ENCODE measurements at regions not wholly inside any gene's neighbourhood (a gene's known extent, or its start where the extent isn't known, plus 50 kb on each side); places are given as distances from the start of the nearest gene placed in this dataset.

- Histone ChIP-seq H3K9me1 (ENCODE audit: control insufficient read depth, insufficient read depth, low read length) (no peaks in the 10 kb centered on the region), H3K4me2 (ENCODE audit: insufficient read depth, low read length) (no peak overlapping the region), H3K36me3 (ENCODE audit: control insufficient read depth, insufficient read depth, low read length) (no peaks in the 10 kb centered on the region), H3K27ac (ENCODE audit: extremely low read depth, low read depth, low read length) (no peak overlapping the region), H3K9me3 (replicated peaks; ENCODE audit: control insufficient read depth, insufficient read depth, low read depth, low read length) (no peaks in the 10 kb centered on the region), H3K79me2 (ENCODE audit: control insufficient read depth, insufficient read depth, low read length) (no peaks in the 10 kb centered on the region), H3K9ac (ENCODE audit: insufficient read depth in 1 of 2, low read depth in 2 of 2, low read length in 2 of 2) (no peak overlapping the region), H2AFZ (ENCODE audit: low read depth, low read length) (no peak overlapping the region), H3K4me1 (replicated peaks in 1 of 2; ENCODE audit: control insufficient read depth in 2 of 2, insufficient read depth in 2 of 2, low read length in 2 of 2) (no peaks in the 10 kb centered on the region), H4K20me1 (replicated peaks; ENCODE audit: control insufficient read depth, insufficient read depth, low read length) (no peaks in the 10 kb centered on the region), H3K27me3 (ENCODE audit: control insufficient read depth in 2 of 2, insufficient read depth in 2 of 2, low read length in 2 of 2) (no peaks in the 10 kb centered on the region), H3K4me3 (no peak overlapping the region)
- in situ Hi-C loops (cut with MboI), result no loop called here
- FAIRE-seq, result no peak
- CTCF ChIA-PET (ENCODE audit: low intra/inter-chr PET ratio), result no interaction called here
- no peak for DNase-seq (ENCODE audit: extremely low read depth in 1 of 4, low spot score in 3 of 4)
- intact Hi-C loops (cut with micrococcal nuclease), result no loop called here
- ATAC-seq, result no peak
- 7% methylated on average over 5 of the region's 6 CpGs for WGBS (ENCODE audit: insufficient coverage, low coverage, missing lambda C conversion rate)
- POLR2A ChIA-PET, result no interaction called here
- TF ChIP-seq ASH1L (IDR thresholded peaks at IDR 0.05; ENCODE audit: borderline replicate concordance, low read depth, partially characterized antibody) (no peak), ZNF212 (CRISPR knock-in tag; IDR thresholded peaks at IDR 0.05) (no peak), RNF2 (IDR thresholded peaks at IDR 0.05) (no peak)
- BruUV-seq (replicated peaks), result no TSS peak
These were observed 251.7 kb upstream of the ARGLU1 start for GRCh38 chr13:106819413-106820180.

GRCh38 chr13:106818971-106819370 lies 251.0 kb upstream of the ARGLU1 start:
- Histone ChIP-seq H3K9me3 (replicated peaks; ENCODE audit: control insufficient read depth, insufficient read depth, low read depth, low read length) (no peaks in the 10 kb centered on the region), H3K27ac (ENCODE audit: extremely low read depth, low read depth, low read length) (no peak overlapping the region), H3K9me1 (ENCODE audit: control insufficient read depth, insufficient read depth, low read length) (no peaks in the 10 kb centered on the region), H3K36me3 (ENCODE audit: control insufficient read depth, insufficient read depth, low read length) (no peaks in the 10 kb centered on the region), H3K79me2 (ENCODE audit: control insufficient read depth, insufficient read depth, low read length) (no peaks in the 10 kb centered on the region), H2AFZ (ENCODE audit: low read depth, low read length) (no peak overlapping the region), H3K4me1 (replicated peaks in 1 of 2; ENCODE audit: control insufficient read depth in 2 of 2, insufficient read depth in 2 of 2, low read length in 2 of 2) (no peaks in the 10 kb centered on the region), H4K20me1 (replicated peaks; ENCODE audit: control insufficient read depth, insufficient read depth, low read length) (no peaks in the 10 kb centered on the region), H3K4me3 (no peak overlapping the region), H3K4me2 (ENCODE audit: insufficient read depth, low read length) (no peak overlapping the region), H3K27me3 (ENCODE audit: control insufficient read depth in 2 of 2, insufficient read depth in 2 of 2, low read length in 2 of 2) (no peaks in the 10 kb centered on the region), H3K9ac (ENCODE audit: insufficient read depth in 1 of 2, low read depth in 2 of 2, low read length in 2 of 2) (no peak overlapping the region)
- 6% methylated on average over 2 of the region's 3 CpGs for WGBS (ENCODE audit: insufficient coverage, low coverage, missing lambda C conversion rate)
- intact Hi-C loops (cut with micrococcal nuclease), result no loop called here
- in situ Hi-C loops (cut with MboI), result no loop called here
- no peak for DNase-seq (ENCODE audit: extremely low read depth in 1 of 4, low spot score in 3 of 4)
- no peak for FAIRE-seq
- no peak for ATAC-seq
- BruUV-seq (replicated peaks), result no TSS peak
- POLR2A ChIA-PET, result no interaction called here
- CTCF ChIA-PET (ENCODE audit: low intra/inter-chr PET ratio), result no interaction called here
- TF ChIP-seq ZNF436 (CRISPR knock-in tag; IDR thresholded peaks at IDR 0.05), result no peak
- no peak for TF ChIP-seq GTF2A2 (tag; IDR thresholded peaks at IDR 0.05)
- no peak for TF ChIP-seq MITF (IDR thresholded peaks at IDR 0.05)
- TF ChIP-seq TCF7L2 (IDR thresholded peaks at IDR 0.05; ENCODE audit: low read depth, low read length), result no peak
- no peak for TF ChIP-seq STAT5A (IDR thresholded peaks at IDR 0.05; ENCODE audit: borderline replicate concordance, low read length)
- no peak for TF ChIP-seq ZBTB1 (CRISPR knock-in tag; IDR thresholded peaks at IDR 0.05; ENCODE audit: borderline replicate concordance, low read depth)
- no peak for TF ChIP-seq NFE2L1 (tag; IDR thresholded peaks at IDR 0.05; ENCODE audit: borderline replicate concordance, low read depth)
- TF ChIP-seq RAD51 (IDR thresholded peaks at IDR 0.05; ENCODE audit: borderline replicate concordance, low read depth), result no peak
- no peak for TF ChIP-seq MYC (IDR thresholded peaks at IDR 0.05; ENCODE audit: low read depth, low read length)
- no peak for TF ChIP-seq MYC (CRISPR knock-in tag; IDR thresholded peaks at IDR 0.05; ENCODE audit: borderline replicate concordance, low read depth)

All from K562 (cell line).